ENCODE measurements at regions not wholly inside any gene's neighbourhood (a gene's known extent, or its start where the extent isn't known, plus 50 kb on each side); places are given as distances from the start of the nearest gene placed in this dataset.
"Not testable (repeated sequence)": the region's sequence is repeated elsewhere in the genome, so short reads cannot be mapped to it uniquely, and the experiment has no call there.

DNA sequence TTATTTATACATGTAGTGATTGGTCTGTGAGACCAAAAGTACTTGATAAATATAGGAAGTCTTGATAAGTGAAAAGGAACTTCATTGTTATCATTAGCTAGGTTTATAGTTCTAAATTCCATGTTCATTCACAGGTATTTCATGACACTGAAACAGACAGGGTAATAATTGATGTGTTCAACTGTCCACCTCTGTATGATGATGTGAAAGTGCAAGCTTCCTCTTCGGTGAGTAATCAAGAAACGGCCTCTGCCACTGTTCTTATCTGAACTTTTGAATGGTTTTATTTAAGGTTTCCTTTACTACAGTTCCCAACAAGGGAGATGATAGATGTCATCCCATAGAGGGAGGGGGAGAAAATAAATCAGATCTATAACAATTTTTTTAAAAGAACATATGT is 59.3 kb upstream of the HNRNPA1L2 start:
- TF ChIP-seq, protein P1, sequence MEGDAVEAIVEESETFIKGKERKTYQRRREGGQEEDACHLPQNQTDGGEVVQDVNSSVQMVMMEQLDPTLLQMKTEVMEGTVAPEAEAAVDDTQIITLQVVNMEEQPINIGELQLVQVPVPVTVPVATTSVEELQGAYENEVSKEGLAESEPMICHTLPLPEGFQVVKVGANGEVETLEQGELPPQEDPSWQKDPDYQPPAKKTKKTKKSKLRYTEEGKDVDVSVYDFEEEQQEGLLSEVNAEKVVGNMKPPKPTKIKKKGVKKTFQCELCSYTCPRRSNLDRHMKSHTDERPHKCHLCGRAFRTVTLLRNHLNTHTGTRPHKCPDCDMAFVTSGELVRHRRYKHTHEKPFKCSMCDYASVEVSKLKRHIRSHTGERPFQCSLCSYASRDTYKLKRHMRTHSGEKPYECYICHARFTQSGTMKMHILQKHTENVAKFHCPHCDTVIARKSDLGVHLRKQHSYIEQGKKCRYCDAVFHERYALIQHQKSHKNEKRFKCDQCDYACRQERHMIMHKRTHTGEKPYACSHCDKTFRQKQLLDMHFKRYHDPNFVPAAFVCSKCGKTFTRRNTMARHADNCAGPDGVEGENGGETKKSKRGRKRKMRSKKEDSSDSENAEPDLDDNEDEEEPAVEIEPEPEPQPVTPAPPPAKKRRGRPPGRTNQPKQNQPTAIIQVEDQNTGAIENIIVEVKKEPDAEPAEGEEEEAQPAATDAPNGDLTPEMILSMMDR (IDR thresholded peaks at IDR 0.05), result not testable (repeated sequence)
- TF ChIP-seq POLR2A (IDR thresholded peaks at IDR 0.05), result not testable (repeated sequence)
